NCI-H2196 (cell line): ENCODE measurements at regions not wholly inside any gene's neighbourhood (a gene's known extent, or its start where the extent isn't known, plus 50 kb on each side); places are given as distances from the start of the nearest gene placed in this dataset.

Experiments
- DNase-seq: peaks from one replicate; lab custom pipeline; 2025; ENCODE audit not compliant: unreplicated experiment; lab: John Stamatoyannopoulos, UW

- DNase-seq = no peak
Measured at GRCh38 chr4:175369087-175369486, 443.0 kb downstream of the GPM6A start.

DNA sequence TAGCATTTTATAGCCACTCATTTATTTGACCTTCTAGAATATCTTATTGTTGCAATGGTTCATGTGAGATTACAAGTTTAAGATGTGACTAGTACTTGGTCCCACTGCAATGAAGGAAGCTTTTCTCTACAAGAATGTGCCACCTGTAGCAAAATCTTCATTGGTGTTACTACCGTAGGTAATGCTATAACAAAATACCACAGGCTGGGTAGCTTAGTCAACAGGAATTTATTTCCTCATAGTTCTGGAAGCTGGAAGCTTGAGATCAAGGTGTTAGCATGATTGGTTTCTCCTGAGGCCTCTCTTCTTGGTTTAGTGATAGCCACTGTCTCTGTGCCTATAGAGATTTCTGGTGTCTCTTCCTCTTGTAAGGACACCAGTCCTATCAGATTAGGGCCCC lies 441.0 kb downstream of the GPM6A start:
- no peak for DNase-seq

- DNase-seq = no peak
Measured at GRCh38 chr4:175373031-175373430, 439.0 kb downstream of the GPM6A start.

DNA sequence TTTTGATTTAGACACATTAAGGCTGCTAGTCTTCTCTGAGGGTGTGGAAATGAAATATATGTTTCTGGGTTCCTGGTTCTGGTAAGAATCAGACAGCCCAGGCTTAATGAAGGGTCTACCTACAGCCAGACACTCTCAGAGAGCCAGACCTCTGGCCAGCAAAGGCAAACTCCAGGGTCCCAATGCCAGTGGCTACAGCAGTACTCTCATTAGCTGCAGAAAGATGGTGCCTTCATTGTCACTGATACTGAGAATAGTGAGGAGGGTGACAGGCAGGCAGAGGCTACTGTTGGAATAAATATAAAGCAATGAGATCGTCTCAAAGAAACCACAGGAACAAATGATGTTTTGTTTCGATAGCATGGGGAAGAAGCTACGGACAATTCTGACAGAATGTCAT lies 437.6 kb downstream of the GPM6A start:
- no peak for DNase-seq

- no peak for DNase-seq
Measured at GRCh38 chr4:175376287-175376977, 435.6 kb downstream of the GPM6A start.

DNA sequence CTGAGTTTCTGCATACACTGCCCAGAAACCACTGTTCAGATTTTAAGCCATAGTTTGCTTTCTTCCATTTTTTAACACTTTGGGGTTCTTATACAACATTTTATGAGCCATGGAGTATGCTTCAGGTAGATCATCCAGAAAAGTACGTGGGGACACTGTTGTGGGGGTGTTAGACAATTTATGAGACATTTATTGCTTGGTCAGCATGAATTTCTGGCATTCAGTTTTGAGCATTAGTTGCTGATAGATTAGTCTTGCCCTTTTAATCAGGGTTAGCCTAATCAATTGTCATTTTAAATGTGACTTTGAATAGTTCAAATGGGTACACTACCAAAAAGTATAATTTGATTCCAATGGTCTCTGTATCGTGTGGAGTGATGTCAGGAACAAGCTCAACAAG lies 434.9 kb downstream of the GPM6A start:
- no peak for DNase-seq

GRCh38 chr4:175378372-175378771 lies 433.7 kb downstream of the GPM6A start:
- DNase-seq = no peak

- no peak for DNase-seq
Measured at GRCh38 chr4:175380841-175381240, 431.2 kb downstream of the GPM6A start.

GRCh38 chr4:175385797-175386196 lies 426.3 kb downstream of the GPM6A start:
- no peak for DNase-seq

GRCh38 chr4:175386776-175387507 lies 425.1 kb downstream of the GPM6A start:
- no peak for DNase-seq

DNA sequence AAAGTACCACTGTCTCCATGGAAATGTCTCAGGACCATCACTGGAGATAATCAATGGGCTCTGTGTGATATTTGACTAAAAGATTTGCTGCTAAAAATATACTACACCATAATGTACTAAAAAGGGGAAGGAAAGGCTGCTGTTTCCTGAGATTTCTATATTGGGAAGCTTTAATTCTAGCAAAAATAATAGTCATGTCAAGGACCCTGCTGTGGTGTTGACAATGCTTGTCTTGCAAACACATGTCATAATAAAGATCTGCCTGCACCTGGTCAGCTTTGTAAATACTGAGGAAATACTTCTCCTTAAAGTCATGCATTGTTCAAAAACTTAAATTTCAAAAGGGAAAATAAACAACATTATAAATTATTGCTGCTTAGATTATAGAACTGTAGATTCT lies 417.9 kb downstream of the GPM6A start:
- DNase-seq = no peak

DNA sequence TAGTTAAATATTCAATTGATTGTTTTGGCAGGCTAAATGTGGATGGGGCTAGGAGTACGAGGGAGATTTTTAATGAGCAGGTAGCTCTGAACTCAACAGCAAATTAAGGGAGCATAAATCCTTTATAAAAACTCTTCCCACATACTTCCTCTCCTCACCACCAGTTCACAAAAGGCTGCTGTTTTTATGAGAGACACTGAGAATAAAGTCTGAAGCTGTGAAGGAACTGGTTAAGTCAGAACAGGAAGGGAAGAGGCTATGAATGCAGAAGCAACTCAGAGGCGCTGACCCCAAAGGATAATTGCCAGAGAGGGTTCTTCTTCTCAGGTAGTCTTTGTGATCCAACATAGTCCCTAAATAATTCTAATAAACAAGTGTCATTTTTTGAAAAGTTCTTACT lies 406.1 kb downstream of the GPM6A start:
- DNase-seq = no peak

GRCh38 chr4:175407926-175408325 lies 404.1 kb downstream of the GPM6A start:
- no peak for DNase-seq

DNA sequence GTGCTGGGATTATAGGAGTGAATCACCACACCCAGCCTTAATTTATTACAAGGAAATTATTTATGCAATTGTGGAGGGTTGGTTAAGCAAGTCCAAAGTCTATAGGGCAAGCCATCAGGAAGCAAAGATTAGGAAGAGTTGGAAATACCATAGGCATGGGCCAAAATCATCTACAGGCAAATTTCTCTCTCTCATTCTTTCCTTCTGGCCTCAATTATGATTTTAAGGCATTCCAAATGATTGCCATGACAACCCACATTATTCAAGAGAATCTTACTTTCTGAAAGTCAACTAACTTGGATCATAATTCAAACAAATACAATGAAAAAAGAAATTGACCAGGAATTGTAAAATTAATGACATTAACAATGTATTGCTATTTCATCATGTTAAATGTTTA lies 400.8 kb downstream of the GPM6A start:
- no peak for DNase-seq

- DNase-seq = no peak
Measured at GRCh38 chr4:175412161-175412560, 399.9 kb downstream of the GPM6A start.

GRCh38 chr4:175412746-175413145 lies 399.3 kb downstream of the GPM6A start:
- DNase-seq = no peak

- DNase-seq = no peak
Measured at GRCh38 chr4:175413561-175413960, 398.5 kb downstream of the GPM6A start.

DNA sequence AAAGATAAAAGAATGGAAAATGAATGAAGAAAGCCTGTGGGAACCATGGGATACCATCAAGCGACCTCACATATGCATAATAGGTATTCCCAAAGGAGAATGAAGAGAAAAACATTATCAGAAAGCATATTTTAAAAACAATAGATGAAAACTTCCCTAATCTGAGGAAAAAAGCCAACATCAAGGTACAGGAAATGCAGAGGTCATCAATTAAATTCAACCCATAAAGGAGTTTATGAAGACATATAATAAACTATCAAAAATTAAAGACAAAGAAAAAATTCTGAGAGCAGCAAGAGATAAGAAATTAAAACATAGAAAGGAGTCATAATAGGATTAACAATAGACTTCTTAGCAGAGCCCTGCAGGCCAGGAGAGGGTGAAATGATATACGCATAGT lies 397.5 kb downstream of the GPM6A start:
- no peak for DNase-seq

GRCh38 chr4:175418516-175418915 lies 393.5 kb downstream of the GPM6A start:
- no peak for DNase-seq

DNA sequence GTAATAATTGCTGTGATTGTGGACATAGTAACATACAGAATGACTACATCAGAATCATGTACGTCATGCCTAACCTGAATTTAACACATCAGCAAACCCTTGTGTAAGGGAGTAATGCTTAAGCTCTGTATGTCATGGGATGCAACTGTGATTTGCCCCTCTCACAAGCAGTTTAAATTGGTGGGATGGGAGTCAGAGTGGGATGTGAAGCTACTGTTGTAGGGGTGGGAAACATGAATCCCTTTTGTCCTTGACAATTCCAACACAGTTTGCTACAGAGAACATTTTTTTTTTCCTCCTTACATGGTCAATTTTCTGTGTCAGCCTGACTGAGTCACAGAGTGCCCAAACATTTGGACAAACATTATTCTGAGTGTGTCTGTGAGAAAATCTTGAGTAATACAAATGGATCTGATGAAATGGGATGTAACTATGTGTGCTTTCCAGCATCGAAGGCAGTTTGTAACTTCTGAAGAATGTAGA lies 392.8 kb downstream of the GPM6A start:
- DNase-seq = no peak

- no peak for DNase-seq
Measured at GRCh38 chr4:175421506-175421905, 390.6 kb downstream of the GPM6A start.

- no peak for DNase-seq
Measured at GRCh38 chr4:175422331-175422730, 389.7 kb downstream of the GPM6A start.

GRCh38 chr4:175424111-175424510 lies 388.0 kb downstream of the GPM6A start:
- no peak for DNase-seq
